Right lung (tissue), 2 donors: ENCODE measurements at regions not wholly inside any gene's neighbourhood (a gene's known extent, or its start where the extent isn't known, plus 50 kb on each side); places are given as distances from the start of the nearest gene placed in this dataset.

Experiments
- DNase-seq, 2 donors: peaks; one replicate each; pipeline ENCODE4 v3.0.0-alpha.2; 2013

GRCh38 chr15:96735632-96736240 is 405.2 kb downstream of the NR2F2 start:
- DNase-seq: no peak

GRCh38 chr15:96736384-96736783 is 405.9 kb downstream of the NR2F2 start:
- no peak for DNase-seq

GRCh38 chr15:96737408-96737807 is 406.9 kb downstream of the NR2F2 start:
- DNase-seq: no peak

- DNase-seq: no peak
Measured at GRCh38 chr15:96746665-96747064, 416.2 kb downstream of the NR2F2 start.

- no peak for DNase-seq
Measured at GRCh38 chr15:96747291-96747690, 416.8 kb downstream of the NR2F2 start.

- DNase-seq: no peak
Measured at GRCh38 chr15:96750361-96750760, 419.9 kb downstream of the NR2F2 start.

- DNase-seq: no peak
Measured at GRCh38 chr15:96756146-96756545, 425.6 kb downstream of the NR2F2 start.

- DNase-seq: no peak
Measured at GRCh38 chr15:96756656-96757055, 426.2 kb downstream of the NR2F2 start.

- DNase-seq: no peak
Measured at GRCh38 chr15:96762566-96762965, 432.1 kb downstream of the NR2F2 start.

- no peak for DNase-seq
Measured at GRCh38 chr15:96764501-96764900, 434.0 kb downstream of the NR2F2 start.

GRCh38 chr15:96764946-96765345 is 434.4 kb downstream of the NR2F2 start:
- no peak for DNase-seq

- DNase-seq: peak; percentile 6 to 27
Measured at GRCh38 chr15:96766366-96766765, 435.9 kb downstream of the NR2F2 start.

GRCh38 chr15:96767703-96768434 is 437.4 kb downstream of the NR2F2 start:
- DNase-seq: no peak

GRCh38 chr15:96768435-96768789 is 437.9 kb downstream of the NR2F2 start:
- DNase-seq: no peak

GRCh38 chr15:96771035-96771434 is 440.5 kb downstream of the NR2F2 start:
- DNase-seq: no peak

- no peak for DNase-seq
Measured at GRCh38 chr15:96774216-96774615, 443.7 kb downstream of the NR2F2 start.

GRCh38 chr15:96783746-96784145 is 453.2 kb downstream of the NR2F2 start:
- DNase-seq: no peak

GRCh38 chr15:96790004-96790403 is 459.5 kb downstream of the NR2F2 start:
- DNase-seq: no peak

- DNase-seq: no peak
Measured at GRCh38 chr15:96792216-96792615, 461.7 kb downstream of the NR2F2 start.

- no peak for DNase-seq
Measured at GRCh38 chr15:96796841-96797240, 466.3 kb downstream of the NR2F2 start.

GRCh38 chr15:96801576-96802150 is 471.2 kb downstream of the NR2F2 start:
- peak; percentile 8 to 32 for DNase-seq

GRCh38 chr15:96802611-96803255 is 472.2 kb downstream of the NR2F2 start:
- no peak for DNase-seq

- DNase-seq: no peak
Measured at GRCh38 chr15:96804754-96805153, 474.3 kb downstream of the NR2F2 start.
